GM21723 (cell line): ENCODE measurements at regions not wholly inside any gene's neighbourhood (a gene's known extent, or its start where the extent isn't known, plus 50 kb on each side); places are given as distances from the start of the nearest gene placed in this dataset.
"Not testable (repeated sequence)": the region's sequence is repeated elsewhere in the genome, so short reads cannot be mapped to it uniquely, and the experiment has no call there.

ENCODE experiments used
- ATAC-seq: cut with Tn5 transposase; IDR thresholded peaks from one replicate; pipeline ENCODE4 v1.9.1; 2021; ENCODE audit warnings: mild to moderate bottlenecking, moderate library complexity; ENCODE audit not compliant: unreplicated experiment

DNA sequence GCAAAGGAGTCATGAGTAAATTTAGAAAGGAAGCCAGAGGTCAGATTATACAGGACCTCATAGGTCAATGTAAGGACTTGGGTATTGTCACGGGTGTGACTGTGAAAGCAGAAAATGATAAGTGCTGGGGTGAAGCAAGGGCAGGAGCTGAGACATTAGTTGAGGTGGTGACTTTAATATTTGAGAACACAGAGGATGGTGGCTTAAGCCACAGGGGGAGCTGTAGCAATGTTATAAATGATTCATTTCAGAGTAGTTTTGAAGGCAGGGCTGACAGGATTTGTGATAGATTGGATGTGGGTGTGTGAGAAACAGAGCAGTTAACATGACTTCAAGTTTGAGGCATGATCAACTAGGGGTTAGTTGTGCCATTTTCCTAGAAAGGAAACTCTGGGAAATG is 659.9 kb downstream of the EPM2A start:
- ATAC-seq: no peak

DNA sequence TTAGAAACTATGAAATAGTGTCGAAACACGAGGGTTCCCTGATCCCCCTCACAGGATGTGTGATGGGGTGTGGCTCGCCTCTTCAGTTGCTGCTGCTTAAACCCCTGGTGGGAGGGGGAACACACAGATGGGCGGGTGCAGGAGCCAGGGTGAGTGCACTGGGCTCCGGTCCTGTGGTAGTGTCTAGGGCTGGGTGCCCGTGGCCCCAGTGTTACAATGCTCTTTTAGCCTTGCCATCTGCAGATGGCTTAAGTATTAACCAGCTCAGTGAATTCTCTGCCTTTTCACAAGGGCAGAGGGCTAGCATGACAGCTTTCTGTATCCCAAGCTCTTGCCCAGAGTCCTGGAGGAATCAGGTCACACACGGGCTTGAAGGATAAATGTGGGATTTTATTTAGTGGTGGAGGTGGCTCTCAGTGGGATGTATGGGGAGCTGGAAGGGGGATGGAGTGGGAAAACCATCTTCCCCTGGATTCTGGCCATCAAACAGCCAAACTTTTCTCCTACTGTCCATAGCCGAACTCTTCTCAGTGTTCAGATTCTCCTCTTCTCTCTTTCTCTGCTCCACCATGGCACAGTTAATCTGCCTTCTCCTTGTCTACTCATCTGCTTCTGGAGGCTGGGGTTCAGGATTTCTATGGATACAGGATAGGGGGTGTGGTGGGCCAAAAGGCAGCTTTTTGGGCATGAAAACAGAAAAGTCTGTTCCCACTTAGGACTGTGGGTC is 659.0 kb downstream of the EPM2A start:
- ATAC-seq: no peak

DNA sequence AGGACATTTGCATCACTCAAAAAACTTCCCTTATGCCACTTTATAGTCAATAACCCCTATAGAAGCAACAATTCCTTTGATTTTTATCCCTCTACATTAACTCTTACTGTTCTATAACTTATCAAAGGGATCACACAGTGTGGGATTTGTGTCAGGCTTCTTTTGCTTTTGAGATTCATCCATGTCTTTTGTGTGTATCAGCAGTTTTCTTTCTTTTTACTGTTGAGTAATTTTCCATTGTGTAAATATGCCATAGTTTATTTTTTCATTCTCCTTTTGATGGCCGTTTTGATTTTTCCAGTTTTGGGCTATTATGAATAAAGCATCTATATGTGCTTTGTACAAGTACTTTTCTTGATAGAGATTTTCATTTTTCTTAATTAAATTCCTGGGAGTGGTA is 657.9 kb downstream of the EPM2A start:
- no peak for ATAC-seq

DNA sequence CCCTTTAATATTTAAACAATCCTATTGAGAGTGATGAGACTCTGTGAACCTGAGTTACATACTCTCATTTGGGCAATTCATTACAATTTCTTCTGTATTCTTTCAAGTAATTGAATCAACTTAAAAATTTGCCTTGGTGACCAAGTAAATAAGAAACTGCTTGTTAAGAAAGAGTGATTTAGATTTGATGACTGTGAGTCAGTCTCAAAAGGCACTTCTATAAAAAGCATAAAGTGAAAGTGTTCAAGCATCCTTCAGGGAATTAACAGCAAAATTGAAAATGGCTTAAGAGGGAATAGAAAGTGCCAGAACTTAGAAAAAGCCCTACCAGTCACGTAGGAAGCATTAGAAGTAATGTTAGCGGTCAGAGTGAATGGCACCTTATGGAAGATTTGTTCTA is 654.7 kb downstream of the EPM2A start:
- no peak for ATAC-seq

DNA sequence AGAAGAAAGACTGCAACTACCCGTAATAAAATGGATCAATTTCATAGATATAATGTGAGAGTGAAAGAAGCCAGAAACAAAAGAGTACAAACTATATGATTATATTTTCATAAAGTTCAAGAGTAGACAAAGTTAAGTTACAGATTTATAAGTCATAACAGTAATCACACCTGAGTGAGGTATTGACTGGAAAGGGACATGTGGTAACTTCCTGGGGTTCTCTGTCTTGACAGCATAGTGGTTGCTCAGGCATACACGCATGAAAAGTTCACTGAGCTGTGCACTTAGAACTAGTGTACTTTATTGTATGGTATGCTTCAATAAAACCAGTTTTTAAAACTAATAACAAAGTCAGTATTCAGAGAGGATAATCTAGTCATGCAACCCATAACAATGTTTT is 653.6 kb downstream of the EPM2A start:
- ATAC-seq: no peak

DNA sequence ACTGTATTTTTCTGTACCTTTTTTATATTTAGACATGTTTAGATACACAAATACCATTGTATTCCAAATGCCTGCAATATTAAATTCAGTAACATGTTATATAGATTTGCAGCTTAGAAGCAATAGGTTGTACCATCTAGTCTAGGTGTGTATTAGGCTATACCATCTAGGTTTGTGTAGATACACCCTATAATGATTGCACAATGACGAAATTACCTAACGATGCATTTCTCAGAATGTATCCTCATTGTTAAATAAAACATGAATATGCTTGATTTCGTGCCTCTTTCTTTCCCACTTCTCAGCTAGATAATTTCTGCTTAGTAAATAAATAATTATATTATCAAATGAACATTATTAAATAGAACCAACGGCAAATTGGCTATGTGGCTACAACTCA is 653.0 kb downstream of the EPM2A start:
- ATAC-seq: no peak

DNA sequence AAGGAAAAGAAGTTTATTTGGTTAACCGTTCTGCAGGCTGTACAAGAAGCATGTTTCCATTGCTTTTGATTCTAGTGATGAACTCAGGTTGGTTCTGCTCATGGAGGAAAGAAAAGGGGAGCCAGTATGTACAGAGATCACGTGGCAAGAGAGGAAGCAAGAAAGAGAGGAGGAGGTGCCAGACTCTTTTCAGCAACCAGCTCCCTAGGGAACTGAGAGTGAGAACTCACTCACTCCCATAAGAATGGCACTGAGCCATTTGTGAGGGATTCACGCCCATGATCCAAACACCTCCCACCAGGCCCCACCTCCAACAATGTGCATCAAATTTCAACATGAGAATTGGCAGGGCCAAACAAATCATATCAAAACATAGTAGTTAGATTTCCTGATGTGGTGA is 649.1 kb downstream of the EPM2A start:
- no peak for ATAC-seq

DNA sequence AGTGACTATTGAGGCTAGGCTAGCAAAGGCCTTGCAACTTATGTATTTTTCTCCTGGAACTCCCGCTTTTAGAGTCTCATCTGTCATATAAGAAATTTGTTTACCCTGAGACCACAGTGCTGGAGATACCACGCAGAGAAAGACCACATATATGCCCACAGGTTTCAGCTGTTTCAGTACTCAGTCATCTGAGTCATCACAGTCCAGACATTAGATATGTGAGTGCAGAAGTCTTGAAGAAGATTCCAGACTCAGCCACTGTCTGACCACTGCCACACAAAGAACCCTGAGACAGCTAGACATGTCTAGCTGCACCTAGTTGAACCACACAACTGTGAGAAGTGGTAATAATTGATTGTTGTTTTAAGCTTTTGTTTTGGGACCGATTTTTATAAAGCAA is 648.3 kb downstream of the EPM2A start:
- ATAC-seq: peak; percentile 65

DNA sequence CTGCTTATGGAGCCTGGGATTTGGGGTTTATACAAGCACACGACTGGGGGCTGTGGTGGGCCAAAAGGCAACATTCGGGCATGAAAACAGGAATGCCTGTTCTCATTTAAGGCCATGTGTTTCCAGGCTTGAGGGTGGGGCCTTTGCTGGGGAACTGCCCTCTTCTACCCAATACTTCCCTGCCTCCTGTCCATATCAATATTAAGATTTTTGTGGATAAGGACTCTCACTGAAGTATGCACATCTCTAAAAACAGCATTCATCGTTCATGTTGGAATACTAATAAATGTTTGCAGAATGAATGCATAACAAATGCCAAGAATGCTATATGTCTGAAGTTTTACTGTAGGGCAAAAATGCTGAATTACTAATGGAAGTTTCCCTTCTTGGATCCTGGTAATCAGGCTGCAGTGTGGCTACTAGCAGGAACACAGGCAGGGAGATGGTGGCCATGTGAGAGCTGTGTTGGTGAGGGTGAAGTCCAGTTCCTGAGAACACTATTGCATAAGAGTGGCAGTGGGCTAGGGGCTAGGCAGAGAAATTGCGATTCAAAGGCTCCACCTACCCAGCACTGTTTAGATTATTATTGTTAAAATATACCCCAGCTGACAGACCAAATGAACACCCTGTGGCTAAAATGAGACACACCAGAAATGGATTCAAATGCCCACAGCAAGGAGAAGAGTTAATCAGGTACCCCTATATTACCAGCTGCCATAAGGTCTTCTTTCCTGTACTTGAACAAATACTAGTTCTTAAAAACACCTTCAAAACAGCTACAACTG is 644.3 kb downstream of the EPM2A start:
- ATAC-seq: no peak

DNA sequence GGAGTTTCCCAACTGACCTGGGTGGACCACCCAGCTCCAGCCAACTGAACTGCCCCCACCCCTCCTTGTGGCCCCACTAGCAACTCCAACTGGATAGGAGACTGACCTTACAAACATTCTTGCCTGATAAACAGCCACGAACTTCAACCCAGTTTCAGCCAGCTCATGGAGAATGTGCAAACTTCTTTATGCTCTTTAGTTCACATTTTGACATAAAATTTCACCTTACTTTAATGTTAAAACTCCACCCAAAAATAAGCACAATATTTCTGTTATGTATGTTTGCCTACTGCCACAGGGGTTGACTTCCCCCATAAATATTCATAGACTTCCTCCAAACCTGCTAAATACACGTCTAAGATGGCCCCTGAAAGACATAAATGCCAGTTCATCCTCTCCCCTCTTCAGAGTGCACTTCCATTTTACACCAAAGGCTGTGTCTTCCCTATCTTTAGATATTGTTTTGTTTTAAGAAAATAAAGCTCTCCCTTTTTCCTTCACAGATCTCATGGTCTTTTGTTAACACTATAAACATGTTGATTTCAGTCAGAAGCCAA is 643.7 kb downstream of the EPM2A start:
- no peak for ATAC-seq

DNA sequence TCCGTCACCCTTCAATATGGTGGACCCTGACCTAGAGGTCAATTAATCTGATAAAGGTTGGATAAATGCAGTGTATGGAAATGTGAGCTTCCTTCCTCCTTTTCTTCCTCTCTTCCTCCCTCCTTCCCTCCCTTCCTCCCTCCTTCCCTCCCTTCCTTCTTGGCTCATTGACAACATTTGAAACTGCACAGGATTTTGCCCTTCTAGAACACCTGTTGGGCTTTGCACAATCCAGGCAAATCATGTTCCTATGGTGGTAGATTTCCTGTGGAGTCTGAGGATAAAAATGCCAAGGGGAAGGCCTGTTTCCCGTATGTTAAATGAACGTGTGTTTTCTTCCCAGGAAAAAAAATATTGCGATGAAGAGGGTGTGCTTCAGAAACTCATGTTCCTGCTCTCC is 642.8 kb downstream of the EPM2A start:
- no peak for ATAC-seq

DNA sequence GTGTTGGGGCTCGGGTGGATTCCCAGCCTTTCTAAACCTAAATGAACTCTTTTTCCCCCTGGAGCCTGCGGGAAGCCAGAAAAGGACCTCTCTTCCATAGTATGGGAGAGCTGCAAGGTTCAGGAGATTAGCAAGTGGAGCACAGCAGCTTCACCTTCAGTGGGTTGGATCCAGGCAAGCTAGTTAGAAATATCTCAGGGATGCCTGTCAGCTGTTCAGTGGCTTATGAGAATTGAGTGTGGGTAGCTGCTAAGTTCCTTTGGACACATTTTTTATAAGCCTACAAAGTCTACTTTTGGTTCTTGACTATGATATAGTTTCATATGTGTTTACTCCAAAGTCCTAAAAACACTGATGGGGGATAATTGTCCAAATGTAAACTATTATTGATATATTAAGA is 642.1 kb downstream of the EPM2A start:
- ATAC-seq: no peak

DNA sequence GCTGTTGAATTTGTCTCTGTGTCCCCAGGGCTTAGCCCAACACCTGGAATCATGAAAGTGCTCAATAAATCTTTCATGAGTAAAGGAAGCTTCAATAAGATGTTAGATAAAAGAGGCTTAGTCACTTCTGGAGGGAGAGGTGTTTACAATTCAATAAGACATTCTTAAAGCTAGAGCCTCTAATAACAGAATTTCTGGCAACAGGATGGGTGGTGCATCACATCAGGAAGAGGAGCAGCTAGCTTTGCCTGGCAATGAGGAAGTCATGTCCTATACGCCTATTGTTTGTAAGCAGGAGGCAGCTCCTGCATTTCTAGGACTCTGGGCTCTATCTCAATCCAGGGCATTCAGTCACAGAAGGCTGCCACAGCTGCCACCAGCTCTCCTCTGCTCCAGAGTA is 638.5 kb downstream of the EPM2A start:
- no peak for ATAC-seq

DNA sequence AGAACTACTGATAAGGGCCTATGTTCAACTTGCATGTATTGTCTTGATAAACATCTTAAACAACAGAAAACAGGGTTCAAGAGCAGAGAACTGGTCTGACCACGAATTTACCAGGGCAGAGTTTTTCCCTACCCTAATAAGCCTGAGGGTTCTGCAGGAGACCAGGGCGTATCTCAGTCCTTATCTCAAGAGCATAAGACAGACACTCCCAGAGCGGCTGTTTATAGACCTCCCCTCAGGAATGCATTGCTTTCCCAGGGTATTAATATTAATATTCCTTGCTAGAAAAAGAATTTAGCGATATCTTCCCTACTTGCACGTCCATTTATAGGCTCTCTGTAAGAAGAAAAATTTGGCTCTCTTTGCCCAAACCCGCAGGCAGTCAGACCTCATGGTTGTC is 637.2 kb downstream of the EPM2A start:
- ATAC-seq: not testable (repeated sequence)

DNA sequence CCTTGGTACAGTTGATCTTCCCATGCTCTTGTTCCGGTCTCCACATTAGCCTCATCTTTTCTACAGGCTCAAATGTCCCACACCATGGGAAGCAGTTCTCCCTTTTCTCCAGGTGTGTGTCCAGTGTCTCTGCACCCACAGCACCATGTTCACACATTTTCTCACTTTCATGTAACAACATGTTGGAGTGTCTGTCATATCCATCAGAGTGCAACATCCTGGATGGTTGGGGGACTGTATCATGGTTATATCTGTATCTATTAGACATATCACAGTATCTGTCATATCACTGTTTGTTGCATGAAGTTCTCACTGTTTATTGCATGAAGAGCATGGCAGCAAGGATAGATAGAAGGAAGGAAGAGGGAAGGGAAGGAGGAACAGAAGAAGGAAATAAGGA is 635.6 kb downstream of the EPM2A start:
- ATAC-seq: no peak

DNA sequence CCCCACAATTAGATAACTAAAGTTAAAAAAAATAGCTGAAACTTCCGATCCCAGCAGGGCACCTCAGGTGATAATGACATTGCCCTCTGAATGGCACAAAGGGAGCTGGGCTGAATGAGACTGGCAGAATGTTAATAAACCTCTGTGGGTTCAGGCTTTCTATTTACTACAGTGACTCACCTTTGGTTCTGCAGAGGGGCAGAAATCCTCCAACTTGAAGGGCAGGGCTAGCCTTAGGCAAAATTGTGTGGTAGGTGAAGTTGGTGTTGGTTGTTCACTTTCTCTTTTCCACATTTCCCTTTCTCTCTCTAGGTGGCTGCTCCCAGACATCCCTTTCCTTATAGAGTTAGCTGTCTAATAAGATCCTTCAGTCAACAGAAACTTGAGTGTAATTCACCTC is 625.2 kb downstream of the EPM2A start:
- no peak for ATAC-seq

DNA sequence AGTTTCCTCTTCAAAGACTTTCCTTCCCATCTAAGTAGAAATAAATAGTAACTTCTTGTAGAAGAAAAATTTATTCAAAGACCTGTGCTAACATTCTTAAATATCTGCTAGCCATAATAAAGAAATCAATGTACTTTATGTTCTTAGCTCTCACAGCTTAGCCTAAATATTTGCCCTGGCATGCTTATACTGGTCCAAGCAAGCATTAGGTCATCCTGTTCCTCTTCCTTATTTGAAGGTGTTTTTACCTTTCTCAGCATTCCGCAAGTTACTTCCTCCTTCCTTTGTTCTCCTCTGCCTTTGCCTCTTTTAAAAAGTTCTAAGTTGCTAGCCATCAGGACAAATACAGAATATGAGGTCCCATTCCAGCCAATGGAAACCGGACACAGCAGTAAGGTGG is 623.9 kb downstream of the EPM2A start:
- not testable (repeated sequence) for ATAC-seq

DNA sequence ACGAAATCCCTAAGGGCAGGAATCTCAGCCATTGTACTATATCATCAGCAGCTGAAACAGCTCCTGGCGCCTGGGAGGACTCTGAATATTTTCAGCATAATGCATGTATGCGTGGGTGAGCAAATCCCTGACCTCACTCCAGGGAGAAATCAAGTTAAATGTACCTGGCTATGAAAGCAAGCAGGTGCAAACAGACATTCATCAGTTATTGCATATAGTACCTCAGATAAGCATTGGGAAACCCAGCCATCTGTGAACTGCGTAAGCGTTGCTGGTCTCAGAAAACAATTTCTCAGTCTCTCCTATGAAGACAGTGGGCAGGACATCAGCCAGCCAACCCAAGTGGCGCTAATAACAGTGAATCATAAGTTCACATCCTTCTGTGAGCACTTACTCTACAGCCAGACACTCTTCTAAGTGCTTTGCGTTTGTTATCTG is 622.6 kb downstream of the EPM2A start:
- no peak for ATAC-seq

DNA sequence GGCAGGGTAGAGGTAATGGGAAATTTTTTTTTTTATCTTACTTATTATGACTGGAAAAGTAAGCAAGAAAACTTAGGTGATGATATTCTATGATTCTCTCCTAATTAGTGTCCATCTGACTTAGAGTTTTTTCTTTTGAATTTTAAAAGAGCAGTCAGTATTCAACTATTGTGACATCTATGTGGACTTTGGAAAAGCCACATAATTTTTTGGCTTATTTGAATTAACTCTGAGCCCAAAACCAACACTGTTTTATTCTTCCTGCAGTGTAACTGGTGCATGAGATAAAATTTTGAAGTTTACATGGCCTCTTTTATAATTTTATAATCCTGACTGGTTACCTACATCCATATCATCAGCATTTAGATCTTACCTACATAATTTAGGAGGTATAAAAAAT is 619.7 kb downstream of the EPM2A start:
- ATAC-seq: no peak

DNA sequence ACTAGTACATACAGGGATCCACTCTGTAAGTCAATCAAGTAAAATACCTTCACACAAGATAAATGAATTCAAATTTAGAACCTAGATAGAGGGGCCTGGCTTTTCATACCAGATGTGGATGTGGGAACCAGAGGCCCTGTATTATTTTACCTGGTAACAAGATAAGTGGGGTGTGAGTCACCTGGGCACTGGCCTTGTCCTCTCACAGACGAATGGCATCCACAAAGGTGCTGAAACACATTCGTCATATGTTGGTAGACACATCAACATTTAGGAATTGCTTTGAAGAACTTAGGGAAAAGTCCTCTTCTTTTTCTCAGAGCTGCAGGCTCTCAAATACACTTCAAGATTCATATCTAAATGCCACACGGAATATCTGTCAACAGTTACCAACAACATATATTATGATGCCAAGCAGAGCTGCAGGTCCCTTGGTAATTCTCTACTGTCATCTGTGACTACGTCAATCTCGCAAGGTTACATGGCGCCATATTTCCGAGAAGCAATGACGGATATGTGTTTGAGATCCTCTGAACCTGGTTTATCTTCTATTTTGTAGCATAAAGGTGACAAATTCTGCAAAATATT is 618.6 kb downstream of the EPM2A start:
- ATAC-seq: no peak

DNA sequence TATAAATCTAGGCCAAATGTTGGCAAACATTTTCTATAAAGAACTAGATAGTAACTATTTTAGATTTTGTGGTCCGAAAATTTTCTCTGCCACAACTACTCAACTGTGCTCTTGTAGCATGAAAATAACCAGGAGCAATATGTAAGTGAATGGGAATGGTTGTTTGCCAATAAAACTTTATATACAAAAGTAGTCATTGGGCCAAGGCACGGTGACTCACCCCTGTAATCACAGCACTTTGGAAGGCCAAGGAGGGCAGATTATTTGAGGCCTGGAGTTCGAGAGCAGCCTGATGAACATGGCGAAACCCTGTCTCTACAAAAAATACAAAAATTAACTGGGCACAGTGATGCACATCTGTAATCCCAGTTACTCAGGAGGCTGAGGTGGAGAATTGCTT is 617.1 kb downstream of the EPM2A start:
- ATAC-seq: no peak

DNA sequence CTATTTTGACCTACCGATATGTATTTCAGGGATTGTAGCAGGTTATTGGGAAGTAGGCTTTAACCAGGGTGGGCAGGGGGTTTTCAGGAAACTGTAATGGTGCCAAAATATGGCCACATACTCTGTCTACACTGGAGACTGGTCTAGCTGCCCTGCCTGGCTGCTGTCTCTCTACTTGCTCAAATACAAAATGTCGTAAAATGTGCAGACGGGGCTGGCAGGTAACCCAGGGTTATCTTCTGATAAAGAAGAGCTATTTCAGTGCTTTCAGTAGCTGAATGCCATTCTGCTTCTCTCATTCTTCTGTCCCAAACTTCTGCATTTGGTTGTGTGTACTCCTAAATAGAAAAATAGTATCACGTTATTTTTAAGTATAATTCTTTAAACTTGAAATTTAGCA is 616.2 kb downstream of the EPM2A start:
- ATAC-seq: no peak
